Erythroblast (primary cell): ENCODE measurements at regions not wholly inside any gene's neighbourhood (a gene's known extent, or its start where the extent isn't known, plus 50 kb on each side); places are given as distances from the start of the nearest gene placed in this dataset.

ENCODE experiments used
- GATA1 ChIP-seq: IDR thresholded peaks from 2 replicates; pipeline ENCODE4 v1.6.1; 2011; ENCODE audit warnings: low read depth, mild to moderate bottlenecking, control low read depth, low read length, moderate library complexity
- POLR2A ChIP-seq: IDR thresholded peaks from 2 replicates; pipeline ENCODE4 v1.6.1; 2011; ENCODE audit warnings: mild to moderate bottlenecking, low read length

DNA sequence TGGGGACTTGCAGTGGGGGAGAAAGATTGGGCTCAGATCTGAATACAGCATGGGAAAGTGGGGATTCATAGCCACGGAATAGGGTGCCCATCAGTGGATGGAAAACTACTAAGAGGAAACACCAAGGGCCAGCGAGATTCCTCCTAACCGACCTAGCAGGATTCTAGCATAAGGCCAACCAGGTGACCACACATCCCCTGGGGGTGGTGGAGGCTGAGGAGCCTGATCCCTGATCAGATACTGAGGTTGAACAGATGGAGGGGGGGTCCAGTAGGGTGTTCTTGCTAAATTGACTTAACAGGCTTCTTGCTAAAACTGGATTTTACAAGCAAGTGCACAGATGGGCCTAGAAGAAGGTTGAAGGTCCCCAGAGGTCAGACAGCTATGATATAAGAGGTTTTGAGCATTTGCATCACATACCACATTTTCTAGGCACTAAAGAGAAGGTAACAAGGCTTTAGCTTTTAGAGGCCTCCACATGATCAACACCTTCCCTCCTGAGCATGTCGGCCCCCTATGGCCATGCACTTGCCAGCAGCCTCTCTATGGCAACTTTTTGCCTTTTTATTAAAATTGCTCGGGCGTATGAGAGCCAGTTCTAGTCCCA lies 69.1 kb upstream of the PUDP start:
- TF ChIP-seq POLR2A (no peak), GATA1 (no peak)
